Suppressor macrophage (primary cell): ENCODE measurements at regions not wholly inside any gene's neighbourhood (a gene's known extent, or its start where the extent isn't known, plus 50 kb on each side); places are given as distances from the start of the nearest gene placed in this dataset.
"Not testable (repeated sequence)": the region's sequence is repeated elsewhere in the genome, so short reads cannot be mapped to it uniquely, and the experiment has no call there.

Experiments used
- DNase-seq, 4 experiments: peaks; one replicate each; pipeline ENCODE4 v3.0.0-alpha.2; 2020 to 2022

- not testable (repeated sequence) for DNase-seq
Measured at GRCh38 chr6:21282360-21282759, 311.2 kb upstream of the SOX4 start.

- no peak for DNase-seq
Measured at GRCh38 chr6:21284166-21284565, 309.4 kb upstream of the SOX4 start.

- DNase-seq: no peak
Measured at GRCh38 chr6:21284706-21285105, 308.8 kb upstream of the SOX4 start.

GRCh38 chr6:21294144-21294543 is 299.4 kb upstream of the SOX4 start:
- no peak for DNase-seq

- DNase-seq: no peak
Measured at GRCh38 chr6:21295506-21296240, 297.9 kb upstream of the SOX4 start.

- DNase-seq: no peak
Measured at GRCh38 chr6:21297665-21298064, 295.9 kb upstream of the SOX4 start.

GRCh38 chr6:21299216-21299615 is 294.3 kb upstream of the SOX4 start:
- no peak for DNase-seq

GRCh38 chr6:21300439-21300838 is 293.1 kb upstream of the SOX4 start:
- DNase-seq: no peak

GRCh38 chr6:21305893-21306332 is 287.6 kb upstream of the SOX4 start:
- DNase-seq: peak; percentile 3 to 61 (median 32)

- DNase-seq: no peak
Measured at GRCh38 chr6:21306546-21306945, 287.0 kb upstream of the SOX4 start.

- no peak for DNase-seq
Measured at GRCh38 chr6:21309807-21310221, 283.7 kb upstream of the SOX4 start.

- DNase-seq: no peak
Measured at GRCh38 chr6:21310568-21311140, 282.9 kb upstream of the SOX4 start.

- no peak for DNase-seq
Measured at GRCh38 chr6:21312118-21312517, 281.4 kb upstream of the SOX4 start.

GRCh38 chr6:21317642-21318041 is 275.9 kb upstream of the SOX4 start:
- no peak for DNase-seq

- peak; percentile 18 to 47 (median 44) for DNase-seq
Measured at GRCh38 chr6:21321076-21321475, 272.5 kb upstream of the SOX4 start.

GRCh38 chr6:21321531-21321930 is 272.0 kb upstream of the SOX4 start:
- no peak for DNase-seq

GRCh38 chr6:21323577-21323976 is 270.0 kb upstream of the SOX4 start:
- no peak for DNase-seq

GRCh38 chr6:21325201-21325856 is 268.2 kb upstream of the SOX4 start:
- DNase-seq: no peak

- no peak for DNase-seq
Measured at GRCh38 chr6:21327326-21328112, 266.0 kb upstream of the SOX4 start.

GRCh38 chr6:21331235-21331634 is 262.3 kb upstream of the SOX4 start:
- no peak for DNase-seq

GRCh38 chr6:21332077-21332476 is 261.5 kb upstream of the SOX4 start:
- DNase-seq: no peak

GRCh38 chr6:21332660-21333059 is 260.9 kb upstream of the SOX4 start:
- no peak for DNase-seq

- DNase-seq: no peak
Measured at GRCh38 chr6:21333715-21334114, 259.8 kb upstream of the SOX4 start.
